ENCODE measurements at regions not wholly inside any gene's neighbourhood (a gene's known extent, or its start where the extent isn't known, plus 50 kb on each side); places are given as distances from the start of the nearest gene placed in this dataset.

GRCh38 chr12:88329833-88330232, 187.7 kb downstream of the TMTC3 start:
- CTCF ChIA-PET = no interaction called here
- no peak overlapping the region for H3K27ac Mint-ChIP-seq
- no peaks in the 10 kb centered on the region for H3K36me3 Mint-ChIP-seq (ENCODE audit: low read depth)
- H3K4me1 Mint-ChIP-seq = no peaks in the 10 kb centered on the region
- POLR2A ChIA-PET = no interaction called here
- H3K9me3 Mint-ChIP-seq = no peaks in the 10 kb centered on the region
- intact Hi-C loops (cut with micrococcal nuclease) = no loop called here
- no peak overlapping the region for H3K4me3 Mint-ChIP-seq
- ATAC-seq (ENCODE audit: low read depth) (no peak), DNase-seq (no peak)
- TF ChIP-seq CTCF (IDR thresholded peaks at IDR 0.05) = no peak
- H3K27me3 Mint-ChIP-seq = no peaks in the 10 kb centered on the region

- ChIA-PET POLR2A (no interaction called here), CTCF (no interaction called here)
- Mint-ChIP-seq H3K4me1 (no peaks in the 10 kb centered on the region), H3K36me3 (ENCODE audit: low read depth) (no peaks in the 10 kb centered on the region), H3K4me3 (no peak overlapping the region), H3K27ac (no peak overlapping the region), H3K9me3 (no peaks in the 10 kb centered on the region), H3K27me3 (no peaks in the 10 kb centered on the region)
- intact Hi-C loops (cut with micrococcal nuclease) = no loop called here
- no peak for ATAC-seq (ENCODE audit: low read depth)
- no peak for TF ChIP-seq CTCF (IDR thresholded peaks at IDR 0.05)
- DNase-seq = no peak
These were observed 192.2 kb downstream of the TMTC3 start for GRCh38 chr12:88334271-88334670.

DNA sequence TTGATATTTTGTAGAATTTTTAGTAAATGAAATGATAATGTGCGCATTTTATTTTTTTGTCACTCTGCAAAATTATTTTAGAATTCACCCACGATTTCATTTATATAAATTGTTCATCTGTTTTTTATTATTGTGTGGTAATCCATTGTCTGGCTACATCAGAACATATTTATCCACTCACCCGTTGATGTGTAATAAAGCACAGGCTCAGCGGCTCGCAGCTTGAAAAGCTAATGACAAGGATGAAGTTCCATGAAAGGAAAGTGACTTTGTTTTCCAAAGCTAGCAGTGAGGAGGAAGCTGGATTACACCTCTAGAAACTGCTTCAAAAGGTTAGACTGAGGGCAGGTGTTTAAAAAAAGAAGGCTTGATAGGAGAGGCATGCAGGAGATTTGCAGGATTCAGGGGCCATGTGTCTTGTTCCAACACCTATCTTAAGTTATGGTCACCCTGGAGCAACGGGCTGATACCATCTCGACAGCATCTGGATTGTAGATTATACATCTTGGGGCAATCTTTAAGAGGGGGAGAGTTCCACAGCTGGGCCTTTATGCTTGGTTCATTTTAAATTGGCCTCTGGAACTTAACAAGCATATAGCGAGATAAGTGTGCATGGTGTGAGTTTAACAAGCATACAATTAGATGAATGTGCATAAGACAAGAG, 194.1 kb downstream of the TMTC3 start:
- no peaks in the 10 kb centered on the region for H3K4me1 Mint-ChIP-seq
- H3K4me3 Mint-ChIP-seq = no peak overlapping the region
- no peaks in the 10 kb centered on the region for H3K9me3 Mint-ChIP-seq
- TF ChIP-seq CTCF (IDR thresholded peaks at IDR 0.05) = no peak
- ChIA-PET CTCF (no interaction called here), POLR2A (no interaction called here)
- intact Hi-C loops (cut with micrococcal nuclease) = no loop called here
- no peak for DNase-seq
- no peaks in the 10 kb centered on the region for H3K36me3 Mint-ChIP-seq (ENCODE audit: low read depth)
- no peak overlapping the region for H3K27ac Mint-ChIP-seq
- H3K27me3 Mint-ChIP-seq = no peaks in the 10 kb centered on the region
- no peak for ATAC-seq (ENCODE audit: low read depth)

GRCh38 chr12:88338486-88338885, 196.4 kb downstream of the TMTC3 start:
- ChIA-PET POLR2A (no interaction called here), CTCF (no interaction called here)
- intact Hi-C loops (cut with micrococcal nuclease) = no loop called here
- DNase-seq (no peak), ATAC-seq (ENCODE audit: low read depth) (no peak)
- H3K4me3 Mint-ChIP-seq = no peak overlapping the region
- no peak overlapping the region for H3K27ac Mint-ChIP-seq
- TF ChIP-seq CTCF (IDR thresholded peaks at IDR 0.05) = no peak
- no peaks in the 10 kb centered on the region for H3K36me3 Mint-ChIP-seq (ENCODE audit: low read depth)
- no peaks in the 10 kb centered on the region for H3K9me3 Mint-ChIP-seq
- no peaks in the 10 kb centered on the region for H3K27me3 Mint-ChIP-seq
- no peaks in the 10 kb centered on the region for H3K4me1 Mint-ChIP-seq

- CTCF ChIA-PET = no interaction called here
- ATAC-seq (ENCODE audit: low read depth) (no peak), DNase-seq (no peak)
- TF ChIP-seq CTCF (IDR thresholded peaks at IDR 0.05) = no peak
- no peak overlapping the region for H3K4me3 Mint-ChIP-seq
- H3K27ac Mint-ChIP-seq = no peak overlapping the region
- no peaks in the 10 kb centered on the region for H3K4me1 Mint-ChIP-seq
- POLR2A ChIA-PET = no interaction called here
- intact Hi-C loops (cut with micrococcal nuclease) = no loop called here
- H3K9me3 Mint-ChIP-seq = no peaks in the 10 kb centered on the region
- no peaks in the 10 kb centered on the region for H3K27me3 Mint-ChIP-seq
- no peaks in the 10 kb centered on the region for H3K36me3 Mint-ChIP-seq (ENCODE audit: low read depth)
These were observed 197.3 kb downstream of the TMTC3 start for GRCh38 chr12:88339254-88339949.
